HG02763 (cell line): ENCODE measurements at regions not wholly inside any gene's neighbourhood (a gene's known extent, or its start where the extent isn't known, plus 50 kb on each side); places are given as distances from the start of the nearest gene placed in this dataset.
"Not testable (repeated sequence)": the region's sequence is repeated elsewhere in the genome, so short reads cannot be mapped to it uniquely, and the experiment has no call there.

ENCODE experiments used
- ATAC-seq: cut with Tn5 transposase; IDR thresholded peaks from one replicate; pipeline ENCODE4 v1.9.1; 2021; ENCODE audit warnings: mild to moderate bottlenecking, moderate library complexity; ENCODE audit not compliant: unreplicated experiment

DNA sequence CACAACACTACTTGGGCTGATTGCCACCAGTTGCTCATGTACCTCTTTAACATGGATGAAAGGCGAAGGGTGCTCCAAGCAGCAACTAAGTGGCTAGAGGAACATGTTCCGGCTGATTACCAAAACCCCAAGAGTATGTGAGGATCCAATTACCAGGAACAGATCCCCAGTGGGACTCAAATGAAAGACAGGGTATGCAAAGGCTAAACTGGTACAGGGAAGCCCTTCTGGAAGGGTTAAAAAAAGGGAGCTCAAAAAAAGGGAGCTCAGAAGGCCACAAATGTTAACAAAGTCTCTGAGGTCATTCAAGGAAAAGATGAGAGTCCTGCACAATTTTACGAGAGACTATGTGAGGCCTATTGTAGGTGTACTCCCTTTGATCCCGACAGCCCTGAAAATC lies 604.7 kb downstream of the UQCRFS1 start:
- no peak for ATAC-seq

DNA sequence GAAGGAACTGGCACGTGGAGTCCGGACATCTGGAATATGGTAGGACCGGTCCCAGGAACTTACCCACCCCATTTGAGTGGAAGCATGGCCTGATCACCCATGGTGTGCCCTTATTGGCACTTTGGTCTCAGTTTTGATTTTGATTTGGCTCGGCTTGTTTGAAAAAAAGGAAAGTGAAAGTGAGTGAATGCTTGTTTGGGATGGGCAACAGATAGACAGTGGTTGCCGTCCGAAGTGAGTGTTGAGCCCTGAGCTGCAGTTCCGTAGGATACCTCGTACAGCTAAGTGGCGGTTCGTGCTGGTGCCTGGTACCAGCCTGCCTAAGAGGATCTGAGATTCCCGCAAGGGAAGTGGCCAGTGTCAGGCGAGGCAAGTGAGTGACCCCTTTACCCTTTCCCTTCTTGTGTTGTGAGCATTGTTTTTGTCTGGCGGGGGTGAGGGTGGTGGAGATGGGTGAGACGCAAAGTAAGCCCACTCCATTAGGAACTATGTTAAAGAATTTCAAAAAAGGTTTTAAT lies 605.8 kb downstream of the UQCRFS1 start:
- no peak for ATAC-seq

DNA sequence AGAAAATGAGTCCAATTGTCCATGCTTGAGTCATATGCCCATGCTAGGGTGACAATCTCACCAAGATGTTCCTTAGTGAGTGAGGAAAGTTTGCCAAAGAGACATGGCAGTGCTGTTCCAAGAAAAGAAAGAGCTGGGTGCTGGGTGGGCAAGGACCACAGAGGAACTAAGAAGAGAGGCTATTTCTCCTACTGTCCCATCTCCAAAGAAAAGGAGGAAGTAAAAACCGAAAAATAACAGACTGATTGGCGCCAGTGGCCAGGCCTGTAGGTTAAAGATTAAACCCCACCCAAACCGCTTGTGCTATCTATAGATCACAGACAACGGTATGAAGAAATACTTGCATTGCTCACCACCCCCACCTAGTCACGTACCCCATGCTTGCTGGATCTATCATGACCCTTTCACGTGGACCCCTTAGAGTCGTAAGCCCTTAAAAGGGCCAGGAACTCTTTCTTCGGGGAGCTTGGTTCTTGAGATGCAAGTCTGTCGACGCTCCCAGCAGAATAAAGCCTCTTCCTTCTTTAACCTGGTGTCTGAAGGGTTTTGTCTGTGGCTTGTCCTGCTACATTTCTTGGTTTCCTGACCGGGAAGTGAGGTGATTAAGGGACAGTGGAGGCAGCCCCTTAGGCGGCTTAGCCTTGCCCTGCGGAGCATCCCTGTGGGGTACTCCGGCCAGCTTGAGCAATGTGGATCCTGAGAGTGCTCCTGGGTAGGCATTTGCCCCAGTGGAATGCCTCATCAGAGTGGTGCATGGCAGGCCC lies 606.5 kb downstream of the UQCRFS1 start:
- no peak for ATAC-seq

DNA sequence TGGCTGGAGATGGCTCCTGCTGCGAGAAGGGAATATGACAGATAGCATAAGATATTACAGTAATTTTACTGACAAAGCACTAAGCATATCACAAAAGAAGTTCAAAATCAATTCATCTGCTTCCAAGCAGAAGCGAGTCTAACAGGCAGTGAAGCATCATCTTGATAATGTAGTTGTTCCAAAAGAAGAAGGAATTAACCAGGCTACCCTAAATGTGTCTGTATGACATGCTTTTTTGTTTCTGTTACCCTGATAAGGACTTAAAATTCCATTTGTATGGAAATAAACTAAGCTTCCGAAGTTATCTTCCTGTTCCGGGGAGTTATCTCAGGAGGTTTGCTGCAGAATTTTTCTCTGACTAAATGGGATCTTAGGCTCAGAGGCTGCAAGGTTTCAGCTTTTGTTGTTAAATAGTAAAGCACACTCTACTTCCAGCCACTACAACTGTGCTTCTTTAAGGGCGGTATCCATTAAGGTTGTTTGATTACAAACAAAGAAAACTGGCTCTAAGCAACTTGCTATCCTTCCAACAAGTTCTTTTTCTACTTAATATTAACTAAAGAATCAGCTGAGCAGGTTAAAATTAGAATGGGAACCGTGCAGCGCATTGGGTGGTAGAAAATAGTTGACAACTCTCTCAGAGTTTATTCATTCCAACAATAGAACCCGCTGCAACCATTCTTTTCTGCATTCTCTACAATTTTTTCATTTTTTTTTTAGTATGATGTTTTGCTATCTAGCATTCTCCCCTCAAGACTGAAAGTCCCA lies 607.3 kb downstream of the UQCRFS1 start:
- no peak for ATAC-seq

DNA sequence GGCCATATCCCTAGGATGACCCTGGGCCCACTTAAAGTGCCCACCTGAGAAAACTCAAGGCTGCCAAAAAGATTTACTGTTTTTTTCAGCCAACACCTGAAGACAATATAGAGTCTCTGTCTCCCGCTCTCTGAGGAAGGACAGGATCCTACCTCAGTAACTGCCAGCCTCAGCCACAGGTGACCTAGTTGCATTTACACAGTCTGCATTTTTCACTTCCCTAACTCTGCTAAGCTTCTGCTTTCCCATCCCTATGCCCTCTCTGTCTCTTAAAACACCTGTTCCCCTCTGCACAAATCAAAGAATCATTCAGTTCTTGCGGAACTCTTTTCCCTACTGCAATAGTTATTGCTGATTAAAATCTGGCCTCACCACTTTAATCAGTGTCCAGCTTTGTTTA lies 609.5 kb downstream of the UQCRFS1 start:
- no peak for ATAC-seq

DNA sequence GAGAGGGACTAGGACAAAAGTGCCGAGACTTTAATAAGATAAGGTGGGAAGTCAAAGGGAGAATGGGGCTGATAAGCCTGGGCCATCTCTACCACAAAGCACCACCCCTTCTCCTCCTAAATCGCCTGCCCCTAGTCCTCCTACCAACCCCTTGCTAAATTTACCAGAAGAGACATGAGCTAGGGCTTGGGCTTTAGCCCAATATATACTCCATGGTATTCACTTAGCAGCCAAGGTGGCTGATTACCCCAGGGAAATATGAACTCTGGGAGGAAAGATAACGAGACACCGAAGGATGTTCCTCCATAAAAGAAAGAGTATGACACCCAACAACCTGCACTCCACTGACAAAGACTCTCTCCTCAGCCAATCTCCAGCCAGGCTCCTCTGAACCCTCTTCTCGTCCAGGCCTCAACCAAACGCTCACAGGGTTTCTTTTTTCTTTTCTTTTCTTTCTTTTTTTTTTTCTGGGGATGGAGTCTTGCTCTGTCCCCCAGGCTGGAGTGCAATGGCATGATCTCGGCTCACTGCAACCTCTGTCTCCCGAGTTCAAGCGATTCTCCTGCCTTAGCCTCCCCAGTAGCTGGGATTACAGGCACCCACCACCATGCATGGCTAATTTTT lies 610.2 kb downstream of the UQCRFS1 start:
- ATAC-seq, result no peak

DNA sequence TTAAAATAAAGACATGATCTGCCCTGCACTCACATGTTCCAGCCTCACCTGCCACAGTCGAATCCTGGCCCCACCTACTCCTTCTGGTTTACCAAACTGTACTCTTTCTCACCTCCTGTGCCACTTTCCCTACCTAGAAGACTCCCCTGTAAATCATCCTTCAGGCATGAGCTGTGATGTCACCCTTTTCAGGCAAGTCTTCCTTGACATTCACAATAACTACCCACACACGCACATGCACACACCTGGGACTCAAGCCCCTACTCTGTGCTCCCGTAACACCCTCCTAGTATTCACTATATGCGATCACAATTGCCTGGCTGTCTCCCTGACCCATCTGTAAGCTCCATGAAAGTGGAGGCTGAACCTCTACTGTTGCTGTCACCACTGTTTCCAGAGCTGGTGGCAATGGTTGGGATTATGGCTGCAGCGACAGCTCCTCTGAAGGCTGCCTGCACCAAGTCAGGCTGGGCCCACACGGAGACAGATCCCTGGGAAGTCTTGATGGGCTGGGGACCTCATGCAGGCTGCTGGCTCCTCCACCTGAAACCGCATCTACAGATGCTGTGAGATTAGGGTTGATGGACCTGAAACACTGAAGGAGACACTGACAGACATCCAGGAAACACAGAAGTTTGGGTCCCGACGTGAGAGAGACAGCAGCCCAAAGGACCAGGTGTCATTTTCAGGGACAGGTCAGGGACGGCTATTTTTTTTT lies 611.1 kb downstream of the UQCRFS1 start:
- no peak for ATAC-seq

DNA sequence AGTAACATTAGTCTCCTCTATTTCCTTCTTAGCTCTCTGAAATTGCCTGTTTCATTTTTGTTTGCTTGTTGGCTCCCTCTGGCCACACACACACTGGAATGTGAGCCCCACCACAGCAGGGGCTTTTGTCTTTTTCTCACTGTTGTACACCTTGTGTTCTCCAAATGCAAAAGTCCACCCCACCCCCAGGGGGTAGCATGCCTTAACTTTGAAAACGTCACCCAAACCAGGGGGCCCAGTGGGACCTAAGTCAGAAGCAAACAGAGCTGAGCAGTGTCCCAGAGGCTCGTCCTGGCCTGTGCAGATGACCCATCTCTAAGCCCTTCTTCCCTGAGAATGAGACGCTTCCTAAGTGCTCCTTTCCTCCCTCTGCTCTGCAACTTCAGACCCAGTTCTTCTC lies 614.1 kb downstream of the UQCRFS1 start:
- no peak for ATAC-seq

DNA sequence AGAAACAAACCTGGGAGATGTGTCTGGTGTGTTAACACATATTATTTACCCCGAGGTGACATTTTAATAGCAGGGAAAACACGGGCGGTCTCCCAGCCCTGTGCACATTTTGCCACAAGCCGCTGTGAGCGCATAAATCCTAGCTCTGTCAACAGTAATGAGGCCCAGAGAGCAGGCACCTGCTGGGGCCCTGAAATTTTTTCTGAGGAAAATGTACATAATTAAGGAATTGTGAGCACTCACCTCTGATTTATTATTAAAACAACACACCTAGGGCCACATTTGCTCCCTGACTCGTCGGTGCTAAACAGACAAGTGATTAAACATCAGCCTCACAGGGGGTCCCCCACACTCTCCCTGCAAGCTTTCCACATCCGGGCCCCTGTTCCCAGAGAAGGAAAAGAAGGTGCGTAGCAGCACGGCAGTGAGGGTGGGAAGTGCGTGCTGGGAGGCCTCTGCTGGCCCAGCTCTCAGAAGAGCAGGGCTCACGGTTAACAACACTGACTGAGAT lies 616.3 kb downstream of the UQCRFS1 start:
- ATAC-seq, result no peak

DNA sequence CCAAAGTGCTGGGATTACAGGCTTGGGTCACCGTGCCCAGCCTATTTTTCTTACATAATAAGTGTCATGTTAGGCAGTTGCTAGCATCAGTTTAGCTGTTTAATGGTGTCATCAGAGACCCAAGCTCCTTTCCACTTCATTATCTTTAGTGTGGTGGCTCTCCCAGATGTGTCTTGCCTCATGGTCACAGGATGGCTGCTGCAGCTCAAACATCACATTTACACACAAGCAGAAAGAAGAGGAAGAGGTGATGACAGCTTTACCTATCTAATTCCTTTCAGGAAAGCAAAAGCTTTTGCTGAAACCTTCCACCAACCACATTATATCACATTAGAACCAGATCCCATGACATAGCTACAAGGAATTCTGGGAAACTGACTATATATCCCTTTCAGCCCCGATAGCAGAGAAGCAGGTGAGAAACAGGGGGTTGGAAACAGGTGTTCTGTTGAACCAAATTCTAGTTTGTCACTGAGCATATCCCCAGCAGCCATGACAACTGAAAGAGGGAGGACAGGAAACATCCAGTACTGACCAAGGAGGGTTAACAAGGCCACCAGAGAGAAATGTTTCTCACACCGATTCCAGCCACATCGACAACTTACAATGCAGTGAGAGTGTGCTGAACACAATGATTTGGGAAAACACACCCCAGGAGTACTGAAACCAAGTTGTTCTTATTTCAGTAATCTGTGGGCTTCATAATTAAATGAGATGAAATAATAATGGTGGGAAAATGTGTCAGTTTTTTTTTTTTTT lies 617.0 kb downstream of the UQCRFS1 start:
- ATAC-seq, result no peak

DNA sequence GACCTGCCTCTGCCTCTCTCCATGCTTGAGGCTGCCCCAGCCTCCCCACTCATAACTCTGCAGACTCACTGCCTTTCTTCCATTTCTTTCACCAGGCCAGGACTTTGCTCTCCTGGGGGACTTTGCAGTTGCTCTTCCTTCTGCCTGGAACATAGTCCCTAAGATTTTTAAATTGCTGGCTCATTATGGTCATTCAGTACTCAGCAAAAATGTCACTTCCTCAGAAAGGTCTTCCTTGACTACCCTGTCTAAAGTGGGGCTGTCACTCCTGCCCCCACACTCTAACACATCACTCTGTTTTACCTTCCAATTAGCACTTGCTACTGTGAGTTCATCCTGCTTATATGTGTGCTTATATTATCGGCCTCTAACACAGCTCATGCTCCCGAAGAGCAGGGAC lies 618.2 kb downstream of the UQCRFS1 start:
- ATAC-seq, result no peak

DNA sequence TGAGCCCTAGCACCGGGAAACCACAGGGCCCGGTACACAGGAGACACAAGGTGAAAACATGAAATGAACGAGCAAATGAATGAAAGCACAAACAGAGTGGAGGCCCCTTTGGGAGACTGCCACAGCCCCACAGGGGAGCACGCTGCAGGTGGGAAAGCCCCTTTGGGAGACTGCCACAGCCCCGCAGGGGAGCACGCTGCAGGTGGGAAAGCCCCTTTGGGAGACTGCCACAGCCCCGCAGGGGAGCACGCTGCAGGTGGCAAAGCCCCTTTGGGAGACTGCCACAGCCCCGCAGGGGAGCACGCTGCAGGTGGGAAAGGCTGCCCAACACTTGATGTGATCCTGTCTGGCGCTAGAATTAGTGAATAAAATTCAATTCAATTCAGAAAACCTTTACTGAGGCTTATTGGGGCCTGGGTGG lies 623.0 kb downstream of the UQCRFS1 start:
- not testable (repeated sequence) for ATAC-seq

DNA sequence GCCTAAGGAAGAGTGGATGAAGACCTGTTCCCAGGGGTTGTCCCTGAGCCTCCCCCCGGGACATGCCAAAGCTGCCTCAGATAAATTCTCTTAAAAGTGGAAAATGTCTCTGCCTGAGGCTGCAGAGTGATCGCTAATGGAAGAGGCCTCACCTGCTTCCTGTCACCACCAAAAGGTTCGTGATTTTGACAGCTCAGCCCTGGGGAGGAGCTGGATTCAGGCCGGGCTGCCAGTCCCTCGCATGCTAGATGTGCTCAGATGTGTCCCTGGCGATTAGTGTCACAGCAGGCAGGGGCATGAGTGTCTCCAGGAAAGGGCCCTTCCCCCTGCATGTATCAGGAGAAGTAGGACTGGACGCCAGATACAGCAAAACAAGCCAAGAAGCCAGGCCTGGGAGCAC lies 626.5 kb downstream of the UQCRFS1 start:
- no peak for ATAC-seq

DNA sequence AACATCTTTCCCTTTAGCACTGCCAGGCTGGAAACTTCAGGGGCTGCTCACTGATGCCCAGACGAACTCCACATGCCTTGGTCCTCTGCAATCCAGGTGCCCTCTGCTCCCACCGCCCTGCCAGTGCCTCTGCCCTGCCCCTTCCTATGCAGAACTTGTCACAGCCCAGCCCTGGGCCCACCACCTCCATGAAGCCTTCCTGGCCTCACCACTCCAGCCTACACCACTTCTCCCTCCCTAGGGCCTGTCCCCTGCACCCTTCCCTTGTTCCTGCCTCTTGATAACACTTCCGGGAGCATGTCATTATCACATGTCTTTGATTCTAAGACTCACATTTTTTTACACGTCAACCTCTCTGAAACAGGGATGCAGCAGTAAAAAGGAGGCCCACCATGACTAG lies 627.2 kb downstream of the UQCRFS1 start:
- ATAC-seq, result no peak

DNA sequence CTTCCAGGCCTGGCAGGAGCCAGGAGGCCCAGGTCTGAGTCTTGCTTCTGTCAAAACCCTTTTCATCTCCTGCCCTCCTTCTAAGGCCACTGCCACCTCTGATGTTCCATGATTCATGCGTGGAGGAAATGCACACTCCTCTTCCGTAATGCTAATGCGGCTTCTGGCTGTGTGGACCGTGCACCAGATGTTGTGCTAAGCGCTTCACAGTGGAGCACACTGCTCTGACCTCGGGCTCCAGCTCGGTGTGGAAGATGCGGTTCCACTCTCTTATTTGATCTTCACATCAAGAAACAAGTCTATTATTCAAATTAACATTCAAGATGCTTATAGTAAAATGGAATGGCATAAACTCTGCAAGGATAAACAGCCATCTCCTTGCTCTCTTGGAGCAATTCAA lies 629.2 kb downstream of the UQCRFS1 start:
- ATAC-seq, result no peak

DNA sequence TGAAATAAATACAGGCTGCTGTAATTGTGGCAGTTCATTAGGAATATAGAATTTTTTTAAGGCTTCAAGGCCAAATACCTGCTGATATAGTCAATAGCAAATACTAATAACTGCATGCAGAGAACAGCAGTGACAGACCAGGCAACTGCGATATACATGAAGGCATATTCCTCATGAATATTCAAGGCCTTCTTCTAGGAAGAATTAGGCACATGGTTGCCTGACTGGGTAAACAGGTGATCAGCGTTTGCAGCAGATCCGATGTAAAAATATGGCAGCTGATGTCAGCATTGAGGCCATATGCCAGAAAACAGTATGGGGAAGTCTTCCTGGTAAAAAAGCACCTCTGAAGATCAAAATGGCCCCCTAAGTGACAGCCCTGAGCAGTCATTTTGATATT lies 629.7 kb downstream of the UQCRFS1 start:
- no peak for ATAC-seq

DNA sequence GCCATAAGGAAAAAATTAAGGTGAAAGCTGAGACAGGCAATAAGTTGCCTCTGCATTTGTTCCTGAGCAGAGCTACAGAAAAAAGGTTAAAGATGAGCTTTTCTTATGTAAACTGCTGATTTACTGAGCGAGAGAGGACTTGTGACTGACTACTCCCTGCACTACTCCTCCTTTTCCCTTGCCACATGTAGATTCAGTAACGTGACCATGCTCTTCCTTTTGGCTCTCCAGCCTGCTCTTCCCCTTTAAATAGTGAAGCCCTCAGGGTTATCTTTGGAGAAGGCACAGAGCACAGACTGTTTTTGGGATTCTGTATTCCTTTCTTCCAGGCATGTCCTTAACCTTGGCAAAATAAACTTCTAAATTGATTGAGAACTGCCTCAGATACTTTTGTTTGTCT lies 630.2 kb downstream of the UQCRFS1 start:
- no peak for ATAC-seq

DNA sequence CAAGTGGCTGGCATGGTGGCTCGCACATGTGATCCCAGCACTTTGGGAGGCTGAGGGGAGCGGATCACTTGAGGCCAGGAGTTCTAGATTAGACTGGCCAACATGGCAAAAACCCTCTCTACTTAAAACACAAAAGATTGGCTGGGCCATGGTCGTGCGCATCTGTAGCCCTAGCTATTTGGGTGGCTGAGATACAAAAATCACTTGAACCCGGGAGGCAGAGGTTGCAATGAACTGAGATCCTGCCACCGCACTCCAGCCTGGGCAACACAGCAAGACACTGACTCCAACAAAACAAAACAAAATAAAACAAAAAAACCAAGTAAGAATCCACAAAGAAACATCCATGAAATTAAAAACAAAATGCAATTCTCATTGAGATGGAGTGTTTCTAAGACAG lies 630.6 kb downstream of the UQCRFS1 start:
- no peak for ATAC-seq

DNA sequence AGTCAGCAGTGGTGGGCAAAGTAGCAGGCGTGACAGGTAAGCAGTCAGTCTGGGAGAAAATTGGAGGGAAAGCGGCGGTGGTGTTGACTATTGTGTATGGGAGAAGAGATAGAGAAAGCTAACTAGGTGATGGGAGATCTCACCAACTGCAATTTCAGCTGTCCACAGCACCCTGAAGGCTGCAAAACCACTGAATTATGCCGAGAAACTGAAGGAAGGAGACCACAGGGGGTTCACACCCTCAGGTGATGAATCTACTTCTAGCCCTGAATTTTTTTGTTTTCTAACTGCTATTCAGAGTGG lies 631.5 kb downstream of the UQCRFS1 start:
- no peak for ATAC-seq

DNA sequence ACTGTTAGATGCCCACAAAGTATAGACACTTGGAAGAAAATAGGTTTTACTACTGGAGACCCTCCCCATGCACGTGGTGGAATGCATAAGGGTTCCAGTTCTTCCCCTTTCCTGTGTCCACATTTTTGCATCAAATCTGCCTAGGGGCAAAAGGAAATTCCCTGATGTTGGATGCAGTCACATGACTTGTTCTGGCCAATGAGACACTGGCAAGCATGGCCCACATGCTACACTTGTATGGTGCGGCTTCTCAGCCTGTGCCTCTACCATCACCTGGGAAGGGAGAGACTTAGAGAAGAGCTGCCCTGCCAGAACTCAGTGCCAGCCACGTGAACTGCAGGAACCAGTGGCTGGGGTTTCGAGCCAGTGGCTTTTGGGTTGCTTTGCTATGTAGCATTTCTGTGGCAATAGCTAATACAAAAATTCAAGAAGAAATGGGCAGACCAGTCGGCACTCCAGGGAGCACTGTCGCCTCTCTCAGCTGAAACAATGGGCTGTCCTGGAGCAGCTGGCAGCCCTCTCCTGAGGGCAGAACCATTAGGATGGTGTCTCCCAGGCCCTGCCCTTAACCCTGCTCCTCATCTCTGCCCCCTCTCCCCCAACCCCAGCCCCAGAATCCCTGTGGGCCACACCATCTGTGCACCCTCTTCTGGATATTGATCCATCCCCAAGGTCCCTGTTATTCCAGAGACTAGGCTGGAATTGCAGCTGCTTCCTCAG lies 634.0 kb downstream of the UQCRFS1 start:
- ATAC-seq, result no peak
